ENCODE measurements at regions not wholly inside any gene's neighbourhood (a gene's known extent, or its start where the extent isn't known, plus 50 kb on each side); places are given as distances from the start of the nearest gene placed in this dataset.
A peak's percentile ranks its signal among the peaks of the same experiment; 100 is the strongest.

GRCh38 chr22:49307870-49308269, 519.8 kb downstream of the BRD1 start:
- H3K27me3 Mint-ChIP-seq (ENCODE audit: low read depth): peaks cover 65% of the 10 kb centered on the region
- H3K9me3 Mint-ChIP-seq: no peaks in the 10 kb centered on the region
- H3K27ac Mint-ChIP-seq: no peak overlapping the region
- H3K36me3 Mint-ChIP-seq (ENCODE audit: low read depth): no peaks in the 10 kb centered on the region
- H3K4me1 Mint-ChIP-seq: no peaks in the 10 kb centered on the region
- TF ChIP-seq, protein P1, sequence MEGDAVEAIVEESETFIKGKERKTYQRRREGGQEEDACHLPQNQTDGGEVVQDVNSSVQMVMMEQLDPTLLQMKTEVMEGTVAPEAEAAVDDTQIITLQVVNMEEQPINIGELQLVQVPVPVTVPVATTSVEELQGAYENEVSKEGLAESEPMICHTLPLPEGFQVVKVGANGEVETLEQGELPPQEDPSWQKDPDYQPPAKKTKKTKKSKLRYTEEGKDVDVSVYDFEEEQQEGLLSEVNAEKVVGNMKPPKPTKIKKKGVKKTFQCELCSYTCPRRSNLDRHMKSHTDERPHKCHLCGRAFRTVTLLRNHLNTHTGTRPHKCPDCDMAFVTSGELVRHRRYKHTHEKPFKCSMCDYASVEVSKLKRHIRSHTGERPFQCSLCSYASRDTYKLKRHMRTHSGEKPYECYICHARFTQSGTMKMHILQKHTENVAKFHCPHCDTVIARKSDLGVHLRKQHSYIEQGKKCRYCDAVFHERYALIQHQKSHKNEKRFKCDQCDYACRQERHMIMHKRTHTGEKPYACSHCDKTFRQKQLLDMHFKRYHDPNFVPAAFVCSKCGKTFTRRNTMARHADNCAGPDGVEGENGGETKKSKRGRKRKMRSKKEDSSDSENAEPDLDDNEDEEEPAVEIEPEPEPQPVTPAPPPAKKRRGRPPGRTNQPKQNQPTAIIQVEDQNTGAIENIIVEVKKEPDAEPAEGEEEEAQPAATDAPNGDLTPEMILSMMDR (IDR thresholded peaks at IDR 0.05; ENCODE audit: unreplicated experiment in 3 of 3): no peak
- no peak overlapping the region for H3K4me3 Mint-ChIP-seq

- H3K4me1 Mint-ChIP-seq: no peaks in the 10 kb centered on the region
- H3K4me3 Mint-ChIP-seq: no peak overlapping the region
- H3K9me3 Mint-ChIP-seq: no peaks in the 10 kb centered on the region
- TF ChIP-seq, protein P1 (IDR thresholded peaks at IDR 0.05; ENCODE audit: unreplicated experiment in 3 of 3): no peak
- peaks cover 62% of the 10 kb centered on the region for H3K27me3 Mint-ChIP-seq (ENCODE audit: low read depth)
- no peaks in the 10 kb centered on the region for H3K36me3 Mint-ChIP-seq (ENCODE audit: low read depth)
- no peak overlapping the region for H3K27ac Mint-ChIP-seq
Measured at GRCh38 chr22:49307481-49307830, 520.2 kb downstream of the BRD1 start.

- TF ChIP-seq, protein P1 (IDR thresholded peaks at IDR 0.05; ENCODE audit: unreplicated experiment in 3 of 3): no peak
- peaks cover 59% of the 10 kb centered on the region for H3K27me3 Mint-ChIP-seq (ENCODE audit: low read depth)
- no peaks in the 10 kb centered on the region for H3K36me3 Mint-ChIP-seq (ENCODE audit: low read depth)
- H3K4me3 Mint-ChIP-seq: no peak overlapping the region
- H3K4me1 Mint-ChIP-seq: no peaks in the 10 kb centered on the region
- no peak overlapping the region for H3K27ac Mint-ChIP-seq
- no peaks in the 10 kb centered on the region for H3K9me3 Mint-ChIP-seq
Measured at GRCh38 chr22:49306632-49307480, 520.8 kb downstream of the BRD1 start.

DNA sequence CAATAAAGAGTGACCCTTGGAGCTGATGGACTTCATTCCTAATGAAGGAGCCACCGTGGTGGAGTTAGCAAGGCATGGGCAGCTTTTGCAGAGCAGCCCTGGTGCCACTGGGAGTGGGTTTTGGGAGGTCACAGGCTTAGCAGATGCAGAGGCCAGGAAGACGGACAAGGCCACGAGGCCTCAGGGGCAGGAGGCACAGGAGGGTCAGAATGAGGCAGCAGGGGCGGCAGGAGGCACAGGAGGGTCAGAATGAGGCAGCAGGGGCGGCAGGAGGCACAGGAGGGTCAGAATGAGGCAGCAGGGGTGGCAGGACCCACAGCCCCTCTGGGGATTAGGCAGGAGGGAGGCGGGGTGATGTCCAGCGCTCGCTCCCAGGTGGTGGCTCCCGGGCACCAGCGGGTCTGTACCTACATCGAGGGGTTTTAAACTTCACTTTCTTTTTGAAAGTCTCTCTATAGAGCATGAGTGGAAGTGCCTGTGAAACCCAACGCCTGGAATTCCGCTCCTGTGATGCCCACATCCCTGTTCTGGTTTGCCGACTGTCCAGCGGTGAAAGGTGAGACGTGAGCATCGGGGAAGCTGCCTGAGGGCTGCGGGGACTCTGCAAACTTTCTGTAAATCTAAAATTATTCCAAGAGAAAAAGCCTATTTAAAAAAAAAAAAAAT, 521.6 kb downstream of the BRD1 start:
- no peak overlapping the region for H3K4me3 Mint-ChIP-seq

DNA sequence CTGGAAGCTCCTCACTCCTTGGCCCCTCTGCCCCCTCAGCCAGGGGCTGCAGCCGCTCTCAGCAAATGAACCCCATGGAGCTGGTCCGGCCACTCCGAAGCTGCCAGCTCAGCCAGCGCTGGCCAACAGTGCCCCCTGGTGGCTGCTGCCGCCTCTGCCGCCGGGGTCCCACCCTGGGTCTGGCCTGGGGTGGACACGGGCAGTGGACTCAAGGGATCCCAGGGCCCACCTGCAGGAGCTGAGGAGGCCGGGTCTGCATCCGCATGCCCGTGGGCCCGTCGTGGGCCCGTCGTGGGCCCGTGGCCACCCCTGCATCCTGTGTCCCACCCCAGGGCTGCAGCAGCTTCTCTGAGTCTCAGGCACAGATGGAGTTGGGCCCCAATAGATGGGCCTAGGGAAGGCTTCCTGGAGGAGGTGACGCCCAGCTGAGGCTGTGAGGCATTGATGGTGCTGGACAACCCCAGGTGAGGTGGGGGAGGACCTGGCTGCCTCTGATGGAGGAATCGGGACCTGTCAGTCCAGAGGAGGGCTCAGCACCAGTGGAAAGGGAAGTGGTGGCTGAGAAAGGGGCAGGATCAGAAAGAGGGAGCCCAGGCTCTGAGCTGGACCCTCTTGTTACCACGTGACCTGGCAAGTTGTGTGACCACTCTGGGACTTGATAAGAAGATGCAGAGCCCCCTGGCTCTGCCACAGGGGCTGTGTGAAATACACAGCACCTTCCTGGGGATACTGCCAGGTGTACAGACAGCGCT, 522.3 kb downstream of the BRD1 start:
- no peaks in the 10 kb centered on the region for H3K4me1 Mint-ChIP-seq
- no peaks in the 10 kb centered on the region for H3K36me3 Mint-ChIP-seq (ENCODE audit: low read depth)
- H3K4me3 Mint-ChIP-seq: no peak overlapping the region
- TF ChIP-seq, protein P1 (IDR thresholded peaks at IDR 0.05; ENCODE audit: unreplicated experiment in 3 of 3): peak; percentile 93 to 97 (median 97)
- no peak overlapping the region for H3K27ac Mint-ChIP-seq
- peaks cover 51% of the 10 kb centered on the region for H3K27me3 Mint-ChIP-seq (ENCODE audit: low read depth)
- no peaks in the 10 kb centered on the region for H3K9me3 Mint-ChIP-seq

More for the DNA sequence above, 521.6 kb downstream of the BRD1 start:
- TF ChIP-seq, protein P1 (IDR thresholded peaks at IDR 0.05; ENCODE audit: unreplicated experiment in 3 of 3): no peak
- H3K36me3 Mint-ChIP-seq (ENCODE audit: low read depth): no peaks in the 10 kb centered on the region
- no peak overlapping the region for H3K27ac Mint-ChIP-seq
- H3K9me3 Mint-ChIP-seq: no peaks in the 10 kb centered on the region
- peaks cover 54% of the 10 kb centered on the region for H3K27me3 Mint-ChIP-seq (ENCODE audit: low read depth)
- H3K4me1 Mint-ChIP-seq: no peaks in the 10 kb centered on the region

All from nephron (organoid).